ENCODE measurements at regions not wholly inside any gene's neighbourhood (a gene's known extent, or its start where the extent isn't known, plus 50 kb on each side); places are given as distances from the start of the nearest gene placed in this dataset.

DNA sequence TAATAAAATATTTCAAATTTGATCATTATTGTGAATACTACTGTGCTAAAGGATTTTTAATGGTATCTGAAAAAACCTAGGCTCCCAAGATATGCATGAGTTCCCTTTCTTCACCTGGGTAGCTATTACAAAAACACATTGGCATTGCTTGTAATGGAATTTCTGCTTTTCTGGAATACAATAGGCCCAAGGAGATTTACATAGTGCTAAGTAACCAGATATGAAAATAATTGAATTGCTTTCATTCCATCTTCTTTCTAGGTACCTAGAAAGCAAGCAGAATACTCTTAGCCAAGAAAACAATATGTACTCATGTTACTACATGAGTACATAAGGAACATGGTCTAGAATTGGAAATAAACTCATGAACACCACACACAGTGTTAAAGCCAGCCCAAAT lies 291.9 kb downstream of the KCNC2 start:
- DNase-seq = no peak

DNA sequence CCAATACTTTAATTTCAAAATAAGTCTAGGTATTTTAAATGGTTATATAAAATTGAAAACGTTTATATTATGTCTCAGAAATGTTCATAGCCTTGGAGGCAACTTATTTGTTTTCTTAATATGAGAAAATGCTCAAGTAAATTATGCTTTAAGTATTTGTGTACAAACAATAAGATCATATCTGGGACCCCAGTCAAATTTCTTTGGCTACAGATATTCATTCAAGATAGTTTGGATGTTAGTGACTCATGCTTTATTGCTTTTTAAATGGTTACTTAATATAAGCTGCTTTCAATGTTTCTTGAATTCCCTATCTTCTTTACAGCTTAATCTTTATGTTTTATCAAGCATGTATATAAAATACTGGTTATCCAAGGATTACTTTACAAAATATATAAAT lies 291.3 kb downstream of the KCNC2 start:
- DNase-seq = no peak

DNA sequence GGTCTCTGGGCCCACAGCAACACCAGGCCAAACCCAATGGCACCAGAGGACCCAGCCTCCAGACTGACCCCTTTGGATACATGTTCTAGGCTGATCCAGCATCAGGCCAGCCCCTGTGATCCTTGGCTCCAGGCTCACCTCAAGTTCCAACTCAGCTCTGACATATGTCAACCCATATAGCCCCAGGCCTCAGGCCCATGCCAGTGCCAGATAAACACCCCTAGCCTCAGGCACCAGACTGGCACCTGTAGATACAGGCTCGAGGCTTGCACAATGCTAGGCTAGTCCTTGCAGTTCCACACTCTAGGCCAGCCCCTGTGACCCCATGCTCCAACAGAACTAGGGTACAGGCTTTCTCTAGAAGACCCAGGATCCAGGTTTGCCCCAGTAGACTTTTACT lies 287.5 kb downstream of the KCNC2 start:
- DNase-seq = no peak

DNA sequence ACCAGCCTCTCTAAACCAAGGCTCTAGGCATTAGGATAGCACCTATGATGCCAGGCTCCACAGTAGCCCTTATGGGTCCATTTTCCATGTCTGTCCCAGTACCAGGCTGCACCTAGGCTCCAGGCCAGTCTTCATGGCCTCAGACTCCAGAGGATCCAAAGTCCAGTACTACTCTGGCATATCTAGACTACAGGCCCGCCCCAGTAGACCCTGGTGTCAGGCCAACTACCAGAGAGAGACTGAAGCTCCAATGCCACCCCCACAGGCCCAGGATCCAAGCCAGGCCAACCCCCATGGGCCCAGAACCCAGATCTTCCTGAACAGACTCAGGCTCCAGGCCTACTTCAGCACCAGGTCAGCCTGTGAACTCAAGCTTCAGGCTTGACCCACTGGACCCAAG lies 287.0 kb downstream of the KCNC2 start:
- no peak for DNase-seq

DNA sequence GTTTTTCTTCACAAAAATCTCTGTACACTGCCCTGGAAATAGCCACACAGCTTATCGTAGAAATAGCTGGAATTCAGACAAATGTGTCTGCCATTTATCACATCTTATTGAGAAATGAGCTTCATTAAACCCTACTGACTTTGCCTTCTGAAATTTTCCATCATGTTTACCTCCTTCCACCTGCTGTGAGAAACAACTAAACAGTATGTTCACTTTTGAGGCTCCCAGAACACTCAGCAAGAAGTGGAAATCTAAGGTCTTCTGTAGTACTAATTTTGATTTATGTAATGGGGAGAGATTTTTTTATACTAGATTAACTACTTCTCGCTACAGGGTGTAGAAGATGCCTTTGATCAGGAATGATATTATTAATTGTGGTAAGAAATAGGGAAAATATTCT lies 268.0 kb downstream of the KCNC2 start:
- DNase-seq = no peak

DNA sequence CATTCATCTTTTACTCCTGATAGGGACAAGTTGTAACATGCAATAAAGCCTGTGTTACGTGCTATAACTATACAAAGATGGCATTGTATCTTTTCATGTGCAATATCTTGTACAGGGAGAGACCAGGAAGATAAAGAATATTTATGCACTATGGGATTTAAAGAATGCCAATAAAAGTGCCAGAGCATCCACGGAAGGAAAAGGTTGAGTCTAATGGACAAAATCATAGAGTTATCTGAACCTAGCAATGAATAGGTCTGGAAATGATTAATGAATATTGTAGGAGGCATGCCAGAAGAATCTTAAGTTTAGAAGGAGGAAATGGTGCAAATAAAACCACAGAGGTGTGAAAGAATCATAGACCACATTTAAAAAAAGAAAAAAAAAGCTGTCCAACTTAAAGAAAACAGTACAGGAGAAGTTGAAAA lies 263.9 kb downstream of the KCNC2 start:
- peak in 1 of 2 experiments; percentile 5 for DNase-seq

DNA sequence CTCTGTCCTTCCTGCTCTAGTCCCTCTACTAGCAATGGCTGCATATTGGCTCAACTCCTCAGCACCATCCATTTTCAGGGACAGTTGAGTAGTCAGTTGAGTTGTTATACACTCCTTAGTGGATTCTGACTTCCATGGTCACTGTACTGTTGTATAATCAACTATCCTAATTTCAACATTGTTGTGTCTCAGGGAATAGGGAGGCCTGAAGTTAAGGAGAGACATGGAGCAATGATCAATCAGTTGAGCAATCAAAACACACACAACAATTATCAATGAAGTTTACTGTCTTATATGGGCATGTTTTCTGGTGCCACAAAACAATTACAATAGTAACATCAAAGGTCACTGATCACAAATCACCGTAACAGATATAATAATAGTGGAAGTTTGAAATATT lies 255.9 kb downstream of the KCNC2 start:
- DNase-seq = no peak

DNA sequence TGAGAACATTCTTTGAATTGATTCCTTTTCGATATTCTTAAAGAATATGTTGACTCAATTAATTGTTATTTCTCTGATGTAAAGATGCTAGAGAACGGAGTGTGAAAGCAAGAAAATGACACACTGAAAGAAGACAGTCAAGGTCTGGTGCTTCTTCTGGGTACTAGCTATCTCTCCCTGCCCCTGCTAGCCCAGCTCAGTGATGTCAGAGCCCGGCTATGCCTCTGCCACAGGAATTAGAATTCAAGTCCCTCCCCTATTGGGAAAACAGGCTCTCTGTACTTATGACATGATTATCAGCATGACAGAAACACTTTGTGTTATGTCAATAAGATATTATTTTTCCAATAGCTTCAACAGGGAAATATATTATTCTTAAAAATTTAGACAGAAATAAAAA lies 252.4 kb downstream of the KCNC2 start:
- DNase-seq = no peak

DNA sequence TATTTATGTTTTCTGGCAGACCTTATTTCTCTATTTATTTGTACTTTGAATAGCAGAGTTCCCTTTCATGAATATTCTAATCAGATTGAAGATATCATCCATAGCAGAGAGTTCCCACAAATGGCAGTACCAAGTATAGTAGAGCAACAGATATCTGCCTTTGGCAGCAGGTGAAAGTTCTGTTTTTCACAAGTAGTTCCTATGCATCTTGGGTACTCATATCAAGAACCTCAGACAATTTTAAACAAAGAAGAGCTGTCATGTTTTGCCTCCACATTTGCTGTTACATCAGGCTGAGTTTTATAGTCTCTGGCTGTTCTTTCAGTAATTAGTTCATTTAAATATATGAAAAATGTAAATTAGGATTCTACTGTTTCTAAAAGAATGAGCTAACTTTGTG lies 252.0 kb downstream of the KCNC2 start:
- no peak for DNase-seq

DNA sequence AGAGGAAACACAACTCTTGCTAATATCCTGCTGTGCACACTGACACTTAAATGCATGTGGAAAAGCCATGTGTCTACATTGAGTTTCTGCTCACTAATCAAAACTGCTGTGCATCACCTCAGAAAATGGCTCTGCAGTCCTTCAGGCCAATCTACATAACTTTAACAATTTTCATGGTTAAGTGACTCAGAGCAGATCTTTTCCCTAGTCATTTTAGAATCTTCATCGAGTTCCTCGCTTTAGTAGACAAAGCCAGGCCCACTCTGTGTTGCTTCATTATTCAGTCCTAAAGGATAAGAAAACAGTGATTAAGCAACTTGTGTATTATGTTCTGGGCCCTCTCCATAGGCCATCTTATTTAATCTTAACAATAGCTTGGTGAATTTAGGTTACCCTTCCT lies 250.0 kb downstream of the KCNC2 start:
- no peak for DNase-seq

DNA sequence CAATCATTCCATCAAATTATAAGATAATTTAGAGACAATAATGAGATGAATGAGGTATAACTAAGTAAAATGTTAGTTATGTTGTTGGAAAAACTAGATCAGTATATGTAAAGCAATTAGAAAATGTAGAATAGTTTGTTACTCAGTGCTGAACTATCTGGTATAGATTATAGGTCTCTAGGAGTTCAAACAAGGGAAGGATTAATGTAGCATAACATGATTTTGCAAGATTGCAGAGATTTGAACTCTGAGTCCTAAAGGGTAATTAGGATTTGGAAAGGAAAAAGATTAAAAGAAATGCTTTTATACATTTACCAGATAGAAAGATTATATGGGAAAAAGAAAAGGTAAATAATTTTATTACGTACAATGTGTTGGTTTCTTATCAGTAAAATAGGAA lies 246.3 kb downstream of the KCNC2 start:
- DNase-seq = no peak

DNA sequence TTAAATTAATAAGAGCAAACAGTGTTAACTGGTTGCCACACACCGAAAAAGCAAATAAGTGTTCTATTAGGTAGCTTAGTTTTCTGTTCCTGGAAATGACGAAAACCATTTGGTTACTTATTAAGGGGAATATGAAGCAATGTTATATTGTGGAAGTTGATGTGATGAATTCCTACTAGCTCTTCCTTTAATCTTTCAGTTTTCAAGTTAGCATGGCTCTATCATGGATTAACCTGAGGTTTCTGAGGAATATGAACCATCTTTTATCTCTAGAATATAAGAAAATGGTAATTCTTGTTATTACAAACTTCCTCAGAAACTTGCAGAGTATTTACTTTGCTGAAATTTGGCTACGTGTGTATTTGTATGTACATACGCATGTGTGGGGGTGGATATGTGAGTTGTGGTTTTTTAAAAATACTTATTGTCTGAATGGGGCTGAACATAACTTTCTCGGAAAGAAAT lies 245.7 kb downstream of the KCNC2 start:
- DNase-seq = no peak

DNA sequence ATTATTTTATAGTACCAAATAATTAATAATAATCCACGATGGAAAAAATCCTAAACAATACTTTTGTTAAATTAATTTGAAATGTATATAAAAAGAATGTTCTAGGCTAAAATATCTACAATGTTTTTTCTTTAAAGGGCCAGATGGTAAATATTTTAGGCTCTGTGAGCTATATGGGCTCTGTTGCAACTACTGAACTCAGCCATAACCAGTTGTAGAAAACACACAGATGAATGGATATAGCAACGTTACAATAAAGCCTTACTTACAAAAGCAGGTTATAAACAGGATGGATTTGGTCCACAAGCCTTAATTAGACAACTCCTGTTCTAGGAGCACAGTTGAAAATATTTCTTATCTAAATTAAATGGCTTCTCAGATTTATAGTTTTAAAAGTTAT lies 245.2 kb downstream of the KCNC2 start:
- DNase-seq = no peak

DNA sequence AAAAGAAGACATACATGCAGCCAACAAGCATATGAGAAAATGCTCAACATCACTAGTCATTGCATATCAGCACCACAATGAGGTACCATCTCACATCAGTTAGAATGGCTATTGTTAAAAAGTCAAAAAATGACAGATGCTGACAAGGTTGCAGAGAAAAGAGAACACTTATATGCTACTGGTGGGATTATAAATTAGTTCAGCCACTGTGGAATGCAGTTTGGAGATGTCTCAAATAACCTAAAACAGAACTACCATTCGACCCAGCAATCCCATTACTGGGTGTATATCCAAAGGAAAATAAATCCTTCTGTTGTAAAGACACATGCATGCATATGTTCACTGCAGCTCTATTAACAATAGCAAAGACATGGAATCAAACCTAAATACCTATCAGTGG lies 238.4 kb downstream of the KCNC2 start:
- DNase-seq = no peak

DNA sequence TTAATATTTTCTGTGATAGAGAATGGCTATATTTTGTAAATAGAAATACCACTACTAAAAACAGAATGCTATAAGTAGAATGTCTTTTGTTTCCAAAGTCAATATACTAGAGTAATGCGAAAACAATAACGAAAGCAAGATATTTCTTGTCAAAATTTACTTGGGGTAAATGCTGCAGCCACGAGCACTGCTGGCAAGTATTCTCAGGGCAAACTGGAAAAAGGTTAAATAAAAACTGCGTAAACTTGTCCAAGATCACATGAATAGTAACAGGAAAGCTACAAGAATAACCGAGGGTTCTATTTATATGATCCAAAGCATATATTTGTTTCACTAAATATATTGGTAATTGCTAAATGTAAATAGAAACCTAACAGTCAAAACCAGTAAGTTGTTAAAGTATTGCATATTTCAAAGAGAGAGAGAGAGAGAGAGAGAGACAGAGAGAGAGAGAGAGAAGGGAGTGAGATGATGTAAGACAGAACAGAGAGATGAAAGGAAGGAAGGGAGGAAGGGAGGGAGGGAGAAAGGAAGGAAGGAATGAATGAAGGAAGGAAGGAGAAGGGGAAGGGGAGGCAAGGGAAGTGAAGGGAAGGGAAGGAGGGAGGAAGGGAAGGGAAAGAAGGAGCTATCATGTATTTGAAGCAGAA lies 231.7 kb downstream of the KCNC2 start:
- DNase-seq = no peak

DNA sequence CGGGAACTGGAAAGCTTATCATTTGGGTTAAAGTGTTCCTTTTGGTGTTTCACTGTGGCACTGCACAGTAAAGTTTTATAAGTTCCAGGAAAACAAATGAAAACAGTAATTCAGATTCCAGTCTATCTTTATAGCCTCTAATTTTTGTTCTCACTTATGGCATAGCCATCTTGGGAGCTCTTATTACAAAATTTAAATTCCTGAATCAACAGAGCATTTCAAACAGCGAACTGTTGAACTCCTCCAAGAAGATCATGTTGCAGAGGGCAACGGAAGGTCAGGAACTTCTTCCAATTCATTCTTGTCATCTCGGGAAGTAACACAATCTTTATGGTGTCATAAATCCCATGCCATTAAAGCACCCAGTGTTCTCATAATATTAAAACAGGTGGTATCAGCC lies 229.1 kb downstream of the KCNC2 start:
- DNase-seq = no peak

DNA sequence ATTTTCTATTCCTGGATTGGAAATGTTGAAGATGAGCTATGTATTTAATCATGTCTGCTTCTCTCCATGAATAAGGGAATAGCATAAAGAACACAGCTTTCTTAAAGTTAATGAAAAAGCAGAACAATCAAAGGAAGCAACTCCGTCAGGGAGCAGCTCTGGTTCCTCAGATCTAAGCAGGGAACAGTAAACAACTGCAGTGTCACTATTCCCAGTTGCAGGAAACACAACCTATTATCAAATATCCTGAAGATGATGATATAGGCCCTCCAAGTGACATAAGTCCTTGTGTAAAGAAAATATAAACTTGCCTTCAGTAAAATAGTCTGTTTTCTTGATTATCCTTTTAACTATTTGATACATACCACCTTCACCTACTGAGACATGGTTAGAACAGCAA lies 228.1 kb downstream of the KCNC2 start:
- no peak for DNase-seq

DNA sequence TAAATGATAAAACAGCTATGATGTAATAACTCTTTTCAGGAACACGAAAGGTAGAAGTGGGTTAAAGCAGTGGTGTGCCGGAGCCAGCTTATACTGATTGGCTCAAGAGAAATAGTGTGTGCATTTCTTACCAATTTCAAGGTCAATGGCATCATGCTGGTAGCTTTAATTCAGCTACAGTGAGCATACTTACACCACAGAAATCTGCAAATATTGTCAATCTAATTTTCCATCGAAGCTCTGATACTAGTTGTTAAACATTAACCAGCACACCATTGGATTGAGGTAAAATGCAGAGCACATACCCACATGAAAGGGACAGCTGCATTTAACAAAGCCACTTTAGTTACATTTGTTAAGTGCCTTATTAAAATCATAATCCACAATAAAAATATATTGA lies 225.7 kb downstream of the KCNC2 start:
- DNase-seq = no peak

DNA sequence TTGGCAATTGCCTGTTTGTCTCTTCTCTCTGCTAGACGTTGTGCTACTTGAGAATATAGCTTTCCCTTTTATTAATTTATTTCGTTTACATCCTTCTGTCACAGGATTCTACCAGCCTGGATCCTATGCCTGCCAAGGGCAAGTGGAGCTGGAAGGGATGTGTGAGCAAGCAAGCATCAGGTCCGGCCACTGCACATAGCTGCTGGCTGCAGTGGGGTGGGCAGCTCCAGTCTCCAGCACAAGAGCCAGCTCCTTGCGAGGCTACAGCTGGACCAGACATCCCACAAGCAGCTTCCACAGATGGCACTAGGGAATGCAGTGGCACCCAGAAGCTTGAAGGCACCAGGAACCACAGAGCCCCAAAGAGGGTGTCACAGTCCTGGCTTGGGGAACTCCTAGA lies 225.0 kb downstream of the KCNC2 start:
- no peak for DNase-seq

DNA sequence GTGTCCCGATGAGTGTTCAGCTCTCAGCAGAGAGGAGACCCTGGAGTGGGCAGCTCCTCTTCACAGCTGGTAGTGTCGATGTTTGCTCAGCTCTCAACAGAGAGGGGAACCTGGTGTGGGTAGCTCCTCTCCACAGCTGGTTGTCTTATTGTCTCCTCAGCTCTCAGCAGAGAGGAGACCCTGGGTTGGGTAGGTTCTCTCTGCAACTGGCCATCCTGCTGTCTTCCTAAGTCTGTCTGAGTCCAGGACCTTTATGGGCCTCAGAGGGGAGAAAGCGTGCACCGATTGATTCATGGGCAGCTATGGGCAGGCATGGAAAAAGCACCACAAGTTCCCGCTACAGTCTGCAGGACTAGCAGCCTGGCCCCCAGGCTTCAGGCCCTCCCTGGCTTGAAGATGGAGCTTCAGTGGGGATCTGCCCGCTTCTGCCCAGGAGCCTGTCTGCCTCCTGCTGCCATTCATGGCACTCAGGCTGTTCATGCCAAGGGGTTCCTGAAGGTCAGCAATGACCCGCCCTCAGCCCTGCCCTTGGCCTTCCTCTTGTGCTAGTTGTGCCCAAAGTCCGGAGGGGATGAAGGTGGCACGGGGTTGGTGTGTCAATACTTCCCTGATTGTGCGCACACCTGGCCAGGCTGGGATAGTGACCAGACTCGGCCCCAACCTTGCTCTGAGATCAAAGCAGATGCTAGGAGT lies 224.2 kb downstream of the KCNC2 start:
- no peak for DNase-seq

DNA sequence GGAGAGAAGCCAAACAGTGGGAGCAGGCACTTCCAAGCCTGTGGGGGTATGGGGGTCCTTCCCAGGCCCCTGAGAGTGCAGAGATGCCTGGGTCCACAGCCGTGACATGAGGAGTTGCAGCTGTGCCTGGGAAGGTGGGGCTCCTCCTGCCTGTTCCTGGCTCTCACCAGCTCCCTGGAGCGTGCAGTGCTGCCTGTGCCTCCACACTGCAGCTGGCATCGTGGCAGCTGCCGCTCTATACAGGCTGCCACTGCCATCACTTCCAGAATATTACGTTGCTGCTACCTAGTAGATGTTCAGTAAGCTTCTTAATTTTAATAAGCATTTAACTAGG lies 223.7 kb downstream of the KCNC2 start:
- DNase-seq = no peak

DNA sequence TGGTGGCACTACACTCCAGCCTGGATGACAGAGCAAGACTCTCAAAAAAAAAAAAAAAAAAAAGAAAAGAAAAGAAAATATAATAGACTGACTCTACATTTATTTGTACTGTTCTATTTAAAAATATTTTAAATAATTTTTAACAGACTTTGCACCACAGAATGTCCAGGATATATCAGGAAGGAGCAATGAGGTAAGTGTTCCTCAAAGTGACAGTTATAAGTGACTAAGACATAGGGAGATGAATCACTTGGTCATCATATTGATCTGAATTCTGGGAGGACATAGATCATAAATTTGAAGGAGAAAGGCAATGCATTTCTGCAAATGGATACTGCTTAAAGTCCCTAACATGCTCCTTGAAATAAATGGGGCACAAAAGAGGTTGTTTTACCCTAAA lies 221.5 kb downstream of the KCNC2 start:
- DNase-seq = no peak

Data from Kasumi-1 (cell line).